ENCODE measurements at regions not wholly inside any gene's neighbourhood (a gene's known extent, or its start where the extent isn't known, plus 50 kb on each side); places are given as distances from the start of the nearest gene placed in this dataset.

DNA sequence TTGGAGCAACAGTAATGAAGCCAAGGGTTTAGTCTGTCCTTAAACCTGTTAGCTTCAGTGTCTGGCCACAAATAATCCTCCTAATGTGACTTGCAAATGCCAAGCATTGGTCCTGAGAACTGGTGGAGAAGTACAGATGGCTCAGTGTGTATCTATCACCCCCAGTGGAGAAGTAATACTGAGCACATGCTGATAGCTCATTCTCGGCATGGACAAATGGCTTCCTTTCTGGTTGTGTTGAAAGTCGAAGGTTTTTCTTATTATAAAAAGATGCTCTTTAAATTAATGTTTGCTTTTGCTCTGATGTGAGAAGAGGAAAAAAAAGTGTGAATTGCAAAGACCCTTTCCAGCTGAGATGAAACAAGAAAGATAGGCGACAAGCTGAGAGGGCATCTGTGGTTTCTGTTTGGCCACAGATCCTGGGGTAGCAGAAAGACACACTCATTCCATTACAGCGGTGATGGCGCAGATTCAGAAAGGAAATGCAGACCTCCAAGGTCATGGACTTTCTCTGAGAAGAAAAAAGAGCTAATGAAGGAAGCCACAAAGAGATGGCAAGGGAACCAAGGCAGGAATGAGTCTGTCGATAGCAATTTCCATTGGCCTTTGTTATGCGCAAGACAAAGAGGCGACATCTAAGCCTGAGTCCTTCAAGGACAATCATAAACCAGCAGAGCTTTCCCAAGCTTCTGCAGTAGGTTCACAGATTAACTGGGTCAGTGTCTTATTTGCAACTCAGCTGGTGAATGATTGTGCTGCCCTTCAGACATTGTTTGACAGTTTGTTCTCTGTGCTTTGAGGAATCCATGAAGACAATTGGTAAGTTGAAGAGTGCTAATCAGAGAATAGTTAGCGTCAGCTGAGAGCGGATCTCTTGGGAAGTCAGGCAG is 155.5 kb upstream of the RGS6 start:
- Histone ChIP-seq H3K4me3 (no peak overlapping the region), H3K4me1 (no peaks in the 10 kb centered on the region), H3K9me3 (peaks cover 6 to 13% (median 8%) of the 10 kb centered on the region in 4 donors), H3K27ac (no peak overlapping the region), H3K27me3 (no peaks in the 10 kb centered on the region), H3K36me3 (no peaks in the 10 kb centered on the region)
- no peak for DNase-seq
- TF ChIP-seq CTCF (IDR thresholded peaks at IDR 0.05) (no peak), POLR2A (IDR thresholded peaks at IDR 0.05) (no peak), POLR2AphosphoS5 (IDR thresholded peaks at IDR 0.05) (no peak), EP300 (IDR thresholded peaks at IDR 0.05) (no peak)
- intact Hi-C loops (cut with DNase I; ENCODE audit: low total_unique reads), result no loop called here
- WGBS, 5 donors, result 45 to 60% (median 50%) methylated on average over 10 of the region's 10 CpGs

- DNase-seq, result peak in 1 of 2 donors; percentile 16
- H3K4me1 ChIP-seq, result no peaks in the 10 kb centered on the region
These were observed 152.2 kb upstream of the RGS6 start for GRCh38 chr14:71780075-71780474.

GRCh38 chr14:71780822-71781221 is 151.4 kb upstream of the RGS6 start:
- 71 to 81% (median 76%) methylated on average over 3 of the region's 3 CpGs for WGBS, 5 donors
- TF ChIP-seq CTCF (IDR thresholded peaks at IDR 0.05) (no peak), POLR2AphosphoS5 (IDR thresholded peaks at IDR 0.05) (no peak), EP300 (IDR thresholded peaks at IDR 0.05) (no peak), POLR2A (IDR thresholded peaks at IDR 0.05) (no peak)
- H3K36me3 ChIP-seq, result no peaks in the 10 kb centered on the region
- no peaks in the 10 kb centered on the region for H3K4me1 ChIP-seq
- no peak overlapping the region for H3K4me3 ChIP-seq
- H3K9me3 ChIP-seq, result no peaks in the 10 kb centered on the region
- H3K27ac ChIP-seq, result no peak overlapping the region
- H3K27me3 ChIP-seq, result no peaks in the 10 kb centered on the region
- intact Hi-C loops (cut with DNase I; ENCODE audit: low total_unique reads), result no loop called here
- no peak for DNase-seq

More at GRCh38 chr14:71780075-71780474, 152.2 kb upstream of the RGS6 start:
- H3K36me3 ChIP-seq, result no peaks in the 10 kb centered on the region
- 43 to 58% (median 53%) methylated on average over 2 of the region's 2 CpGs for WGBS, 5 donors
- H3K27ac ChIP-seq, result no peak overlapping the region
- H3K4me3 ChIP-seq, result no peak overlapping the region
- H3K9me3 ChIP-seq, result no peaks in the 10 kb centered on the region
- no peak for TF ChIP-seq POLR2AphosphoS5 (IDR thresholded peaks at IDR 0.05)
- no peak for TF ChIP-seq EP300 (IDR thresholded peaks at IDR 0.05)
- TF ChIP-seq POLR2A (IDR thresholded peaks at IDR 0.05), result no peak
- no peak for TF ChIP-seq CTCF (IDR thresholded peaks at IDR 0.05)
- H3K27me3 ChIP-seq, result no peaks in the 10 kb centered on the region
- intact Hi-C loops (cut with DNase I; ENCODE audit: low total_unique reads), result no loop called here

- no peaks in the 10 kb centered on the region for H3K27me3 ChIP-seq
- WGBS, 5 donors, result 52 to 75% (median 62%) methylated on average over 4 of the region's 4 CpGs
- H3K27ac ChIP-seq, result no peak overlapping the region
- intact Hi-C loops (cut with DNase I; ENCODE audit: low total_unique reads), result no loop called here
- no peaks in the 10 kb centered on the region for H3K36me3 ChIP-seq
- no peaks in the 10 kb centered on the region for H3K4me1 ChIP-seq
- no peaks in the 10 kb centered on the region for H3K9me3 ChIP-seq
- H3K4me3 ChIP-seq, result no peak overlapping the region
- TF ChIP-seq POLR2AphosphoS5 (IDR thresholded peaks at IDR 0.05) (no peak), CTCF (IDR thresholded peaks at IDR 0.05) (no peak), EP300 (IDR thresholded peaks at IDR 0.05) (no peak), POLR2A (IDR thresholded peaks at IDR 0.05) (no peak)
- DNase-seq, result no peak
These were observed 149.1 kb upstream of the RGS6 start for GRCh38 chr14:71783088-71783487.

All from stomach (tissue), 8 donors.